ENCODE measurements at regions not wholly inside any gene's neighbourhood (a gene's known extent, or its start where the extent isn't known, plus 50 kb on each side); places are given as distances from the start of the nearest gene placed in this dataset.

DNA sequence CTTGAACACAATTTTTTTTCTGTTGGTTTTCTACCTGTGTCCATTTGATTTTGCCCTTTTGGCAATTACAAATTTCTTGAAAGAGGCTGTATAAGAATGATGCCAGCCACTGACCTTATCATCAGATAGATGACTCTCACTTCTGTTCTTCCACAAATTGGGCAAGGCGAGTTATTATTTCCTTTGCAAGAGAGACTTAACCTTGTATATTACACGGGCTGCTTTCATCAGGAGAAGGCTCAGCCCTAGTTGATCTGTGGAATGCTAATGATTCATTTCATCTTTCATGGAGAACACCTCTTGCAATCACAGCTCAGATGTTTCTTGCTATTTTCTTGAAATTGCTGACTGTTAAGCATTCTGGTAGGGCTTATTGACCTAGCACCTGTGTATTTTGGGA lies 1155.4 kb downstream of the STIM2 start:
- no peak for TF ChIP-seq POLR2A (IDR thresholded peaks at IDR 0.05; ENCODE audit: low read depth, low read length)
- no peak for TF ChIP-seq POLR2AphosphoS5 (IDR thresholded peaks at IDR 0.05; ENCODE audit: low read depth, low read length)
- no peak for TF ChIP-seq TAF1 (IDR thresholded peaks at IDR 0.05; ENCODE audit: borderline replicate concordance, low read depth, low read length)
